Endothelial cell of umbilical vein (primary cell): ENCODE measurements at regions not wholly inside any gene's neighbourhood (a gene's known extent, or its start where the extent isn't known, plus 50 kb on each side); places are given as distances from the start of the nearest gene placed in this dataset.

ENCODE experiments used
- BruUV-seq: library from RNA; stranded (reverse); fragments of 400-500 nt; replicated peaks from 2 replicates; lab custom pipeline; 2021; lab: Mats Ljungman, UMichigan
- CTCF ChIA-PET: fragments of 300-600, 350-600 bp; sonication (Branson Sonifier 250); formaldehyde crosslinking; loops from one replicate; lab custom pipeline; 2021; ENCODE audit warnings: antibody characterized with exemption, inconsistent platforms; lab: Charles Lee
- POLR2A ChIA-PET: fragments of 300-600, 350-600 bp; sonication (Branson Sonifier 250); formaldehyde crosslinking; loops from one replicate; lab custom pipeline; 2021; ENCODE audit warnings: antibody characterized with exemption, inconsistent platforms; lab: Charles Lee
- DNase-seq: peaks from one replicate; pipeline ENCODE4 v3.0.0-alpha.2; 2011; ENCODE audit warnings: low read depth, low spot score
- FAIRE-seq: peaks from 2 replicates; lab custom pipeline; 2011; peaks lifted over from hg19 to GRCh38; lab: Jason Lieb, UNC
- H2AFZ ChIP-seq: 2 replicates; pipeline ENCODE4 v1.6.0; 2012; ENCODE audit warnings: low read depth, low read length, control low read depth, inconsistent platforms
- H3K27ac ChIP-seq: 2 replicates; pipeline ENCODE4 v1.5.1; 2011; ENCODE audit warnings: low read depth, mild to moderate bottlenecking, control low read depth, low read length, moderate library complexity; ENCODE audit not compliant: insufficient read depth
- H3K27me3 ChIP-seq, 2 experiments: 2 replicates each; pipeline versions ENCODE4 v1.6.0 to v1.6.1; 2011; ENCODE audit warnings: low read length in 2 of 2, mixed read lengths in 1 of 2; ENCODE audit not compliant: control insufficient read depth in 2 of 2, insufficient read depth in 2 of 2
- H3K36me3 ChIP-seq, 2 experiments: 2 replicates in 1 of 2; 3 replicates in 1 of 2; pipeline ENCODE4 v1.5.1; 2011; ENCODE audit warnings: low read length in 2 of 2, mild to moderate bottlenecking in 1 of 2, moderate library complexity in 1 of 2; ENCODE audit not compliant: control insufficient read depth in 2 of 2, insufficient read depth in 2 of 2; ENCODE audit errors: extremely low read depth in 1 of 2
- H3K4me1 ChIP-seq: 3 replicates; pipeline ENCODE4 v1.5.1; 2011; ENCODE audit warnings: mild to moderate bottlenecking, low read length; ENCODE audit not compliant: control insufficient read depth, insufficient read depth; ENCODE audit errors: extremely low read depth
- H3K4me2 ChIP-seq: 2 replicates; pipeline ENCODE4 v1.6.1; 2011; ENCODE audit warnings: low read length, control low read depth, mixed read lengths; ENCODE audit not compliant: insufficient read depth
- H3K4me3 ChIP-seq, 3 experiments: fragments of 200-600 bp in 1 of 3; sonication (generic), shearing (Covaris generic) in 1 of 3; replicated peaks in 1 of 3; 2 replicates each; pipeline ENCODE4 v1.5.1; 2011 to 2016; ENCODE audit warnings: control low read depth in 3 of 3, low read length in 3 of 3, mild to moderate bottlenecking in 2 of 3, inconsistent platforms in 1 of 3, low read depth in 1 of 3, moderate library complexity in 1 of 3; ENCODE audit not compliant: insufficient read depth in 1 of 3
- H3K79me2 ChIP-seq: 2 replicates; pipeline ENCODE4 v1.6.0; 2012; ENCODE audit warnings: low read length, inconsistent platforms; ENCODE audit not compliant: control insufficient read depth, insufficient read depth
- H3K9ac ChIP-seq: replicated peaks from 2 replicates; pipeline ENCODE3; 2011; ENCODE audit warnings: low read length, control low read depth; ENCODE audit not compliant: insufficient read depth; ENCODE audit errors: extremely low read depth
- H3K9me1 ChIP-seq: replicated peaks from 3 replicates; pipeline ENCODE4 v1.6.0; 2011; ENCODE audit warnings: mild to moderate bottlenecking, low read length; ENCODE audit not compliant: control insufficient read depth, insufficient read depth; ENCODE audit errors: extremely low read depth
- H3K9me3 ChIP-seq: replicated peaks from 2 replicates; pipeline ENCODE4 v1.5.1; 2012; ENCODE audit warnings: low read length, inconsistent platforms; ENCODE audit not compliant: control insufficient read depth, insufficient read depth
- H4K20me1 ChIP-seq: replicated peaks from 2 replicates; pipeline ENCODE3; 2011; ENCODE audit warnings: mild to moderate bottlenecking, low read length; ENCODE audit not compliant: control insufficient read depth, insufficient read depth; ENCODE audit errors: extremely low read depth
- EZH2 ChIP-seq: IDR thresholded peaks from 2 replicates; pipeline ENCODE4 v1.6.1; 2012; ENCODE audit warnings: borderline replicate concordance, low read depth, mild to moderate bottlenecking, moderate library complexity, low read length, inconsistent platforms; ENCODE audit not compliant: severe bottlenecking
- FOS ChIP-seq: IDR thresholded peaks from 2 replicates; pipeline ENCODE4 v1.6.1; 2011; ENCODE audit warnings: mild to moderate bottlenecking, low read length, moderate library complexity, borderline replicate concordance; ENCODE audit not compliant: insufficient read depth
- GATA2 ChIP-seq: IDR thresholded peaks from 2 replicates; pipeline ENCODE4 v1.7.0; 2011; ENCODE audit warnings: low read depth, mild to moderate bottlenecking, moderate library complexity, mixed read lengths, low read length; ENCODE audit not compliant: insufficient read length, insufficient read depth
- JUN ChIP-seq: IDR thresholded peaks from 2 replicates; pipeline ENCODE4 v1.6.1; 2011; ENCODE audit warnings: borderline replicate concordance, low read depth; ENCODE audit not compliant: insufficient read length, insufficient read depth
- MAX ChIP-seq: IDR thresholded peaks from 2 replicates; pipeline ENCODE4 v1.6.1; 2011; ENCODE audit not compliant: insufficient read depth, insufficient read length
- MYC ChIP-seq: IDR thresholded peaks from one replicate; pipeline ENCODE4 v1.6.1; 2011; ENCODE audit warnings: mild to moderate bottlenecking, low read depth, low read length
- POLR2A ChIP-seq: IDR thresholded peaks from 2 replicates; pipeline ENCODE4 v1.6.1; 2012; ENCODE audit warnings: low read depth, mild to moderate bottlenecking, control low read depth, low read length
- POLR2AphosphoS5 ChIP-seq: IDR thresholded peaks from 2 replicates; pipeline ENCODE4 v1.6.1; 2012; ENCODE audit warnings: low read depth, mild to moderate bottlenecking, control low read depth, low read length, moderate library complexity; ENCODE audit not compliant: insufficient read depth
- dilution Hi-C: fragments of 300-500 bp; cut with MboI; formaldehyde crosslinking; loops from one replicate; pipeline ENCODE4 v1.15.0; 2019; ENCODE audit warnings: low sequenced_read_pairs; ENCODE audit not compliant: extremely low pct_ligation_motif_present
- intact Hi-C: fragments of 100-400 bp; cut with micrococcal nuclease; formaldehyde crosslinking; loops from one replicate; pipeline ENCODE4 v1.10.0; 2022
- TF ChIP-seq, protein P1 (sequence below), 2 donors: IDR thresholded peaks; 1 replicate in 1 of 2; 2 replicates in 1 of 2; pipeline ENCODE4 v1.5.1; 2011; ENCODE audit warnings: low read length in 2 of 2, mild to moderate bottlenecking in 2 of 2, moderate library complexity in 2 of 2, control low read depth in 1 of 2, inconsistent platforms in 1 of 2, low read depth in 1 of 2; ENCODE audit not compliant: insufficient read depth in 1 of 2; ENCODE audit errors: extremely low read depth in 1 of 2

DNA sequence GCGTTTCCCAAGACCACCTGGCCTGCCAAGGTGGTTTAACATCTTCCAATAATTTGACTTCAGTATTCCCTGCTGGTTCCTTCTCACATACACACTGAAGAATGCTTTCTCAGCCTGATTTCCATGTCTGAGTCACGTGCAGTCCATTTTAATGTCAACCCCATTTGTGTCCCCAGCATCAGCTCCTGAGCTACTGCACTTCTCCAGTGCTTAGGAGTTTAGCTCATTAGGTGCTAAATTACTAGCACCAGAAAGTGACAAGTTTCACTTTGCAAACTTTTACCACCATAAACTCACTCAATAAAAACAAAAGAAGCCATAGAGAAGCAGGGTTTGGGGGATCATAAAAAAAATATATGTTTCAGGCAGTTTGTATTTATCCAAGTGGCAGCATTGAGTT, 279.3 kb upstream of the SORCS1 start:
- Histone ChIP-seq H3K9me3 (peaks cover 9% of the 10 kb centered on the region), H4K20me1 (no peaks in the 10 kb centered on the region), H3K79me2 (no peaks in the 10 kb centered on the region), H3K4me1 (no peaks in the 10 kb centered on the region), H3K9ac (no peak overlapping the region), H3K4me2 (no peak overlapping the region), H3K27ac (no peak overlapping the region), H3K27me3 (no peaks in the 10 kb centered on the region), H3K36me3 (no peaks in the 10 kb centered on the region), H3K9me1 (no peaks in the 10 kb centered on the region), H3K4me3 (no peak overlapping the region), H2AFZ (no peak overlapping the region)
- intact Hi-C loops, result no loop called here
- dilution Hi-C loops, result no loop called here
- CTCF ChIA-PET, result no interaction called here
- no TSS peak for BruUV-seq
- DNase-seq, result no peak
- TF ChIP-seq POLR2AphosphoS5, result no peak
- TF ChIP-seq, protein P1, sequence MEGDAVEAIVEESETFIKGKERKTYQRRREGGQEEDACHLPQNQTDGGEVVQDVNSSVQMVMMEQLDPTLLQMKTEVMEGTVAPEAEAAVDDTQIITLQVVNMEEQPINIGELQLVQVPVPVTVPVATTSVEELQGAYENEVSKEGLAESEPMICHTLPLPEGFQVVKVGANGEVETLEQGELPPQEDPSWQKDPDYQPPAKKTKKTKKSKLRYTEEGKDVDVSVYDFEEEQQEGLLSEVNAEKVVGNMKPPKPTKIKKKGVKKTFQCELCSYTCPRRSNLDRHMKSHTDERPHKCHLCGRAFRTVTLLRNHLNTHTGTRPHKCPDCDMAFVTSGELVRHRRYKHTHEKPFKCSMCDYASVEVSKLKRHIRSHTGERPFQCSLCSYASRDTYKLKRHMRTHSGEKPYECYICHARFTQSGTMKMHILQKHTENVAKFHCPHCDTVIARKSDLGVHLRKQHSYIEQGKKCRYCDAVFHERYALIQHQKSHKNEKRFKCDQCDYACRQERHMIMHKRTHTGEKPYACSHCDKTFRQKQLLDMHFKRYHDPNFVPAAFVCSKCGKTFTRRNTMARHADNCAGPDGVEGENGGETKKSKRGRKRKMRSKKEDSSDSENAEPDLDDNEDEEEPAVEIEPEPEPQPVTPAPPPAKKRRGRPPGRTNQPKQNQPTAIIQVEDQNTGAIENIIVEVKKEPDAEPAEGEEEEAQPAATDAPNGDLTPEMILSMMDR (IDR thresholded peaks at IDR 0.05; ENCODE audit: extremely low read depth in 1 of 2, insufficient read depth in 1 of 2, low read depth in 1 of 2, low read length in 2 of 2), result no peak
- TF ChIP-seq GATA2, result no peak
- no peak for TF ChIP-seq MYC
- no peak for TF ChIP-seq EZH2
- TF ChIP-seq JUN, result no peak
- no peak for TF ChIP-seq POLR2A
- no peak for TF ChIP-seq FOS
- TF ChIP-seq MAX, result no peak
- FAIRE-seq, result no peak
- POLR2A ChIA-PET, result no interaction called here
